K562 (cell line): ENCODE measurements at regions not wholly inside any gene's neighbourhood (a gene's known extent, or its start where the extent isn't known, plus 50 kb on each side); places are given as distances from the start of the nearest gene placed in this dataset.

ENCODE experiments used
- ATAC-seq: fragments of 200-7000 bp; cut with Tn5 transposase; 3 replicates; pipeline ENCODE4 v1.9.1; 2020; ENCODE audit warnings: moderate library complexity
- BruUV-seq: library from RNA; stranded (reverse); fragments of 400-500 nt; replicated peaks from 2 replicates; lab custom pipeline; 2021; lab: Mats Ljungman, UMichigan
- CTCF ChIA-PET: fragments of 300-600 bp; formaldehyde crosslinking; extraction: SDS; loops from one replicate; lab custom pipeline; 2021; ENCODE audit warnings: low intra/inter-chr PET ratio; lab: Yijun Ruan, JAX
- POLR2A ChIA-PET: fragments of 300-600, 350-650 bp; sonication (Branson Sonifier 250); formaldehyde crosslinking; extraction: SDS; loops from one replicate; lab custom pipeline; 2021; ENCODE audit warnings: antibody characterized with exemption, inconsistent platforms; lab: Yijun Ruan, JAX
- DNase-seq, 4 experiments: peaks; one replicate each; pipeline versions ENCODE4 v3.0.0 to v3.0.0-alpha.2; 2011 to 2018; ENCODE audit warnings: low spot score in 3 of 4, mixed read lengths in 3 of 4; ENCODE audit errors: extremely low read depth in 1 of 4
- FAIRE-seq: peaks from 2 replicates; lab custom pipeline; 2011; peaks lifted over from hg19 to GRCh38; lab: Jason Lieb, UNC
- H2AFZ ChIP-seq: 2 replicates; pipeline ENCODE4 v1.6.0; 2011; ENCODE audit warnings: low read depth, low read length, control low read depth, inconsistent platforms
- H3K27ac ChIP-seq: fragments of 200-600 bp; 3 replicates; pipeline ENCODE4 v1.8.0; 2011; ENCODE audit warnings: low read depth, mild to moderate bottlenecking, control low read depth, inconsistent platforms, low read length, moderate library complexity, mixed read lengths; ENCODE audit errors: extremely low read depth
- H3K27me3 ChIP-seq, 2 experiments: fragments of 300-600 bp in 1 of 2; 2 replicates in 1 of 2; 3 replicates in 1 of 2; pipeline versions ENCODE4 v1.6.0 to v1.8.0; 2011; ENCODE audit warnings: inconsistent platforms in 2 of 2, low read length in 2 of 2, mild to moderate bottlenecking in 1 of 2, mixed read lengths in 1 of 2, moderate library complexity in 1 of 2; ENCODE audit not compliant: control insufficient read depth in 2 of 2, insufficient read depth in 2 of 2
- H3K36me3 ChIP-seq: fragments of 300-600 bp; 3 replicates; pipeline ENCODE4 v1.8.0; 2011; ENCODE audit warnings: mild to moderate bottlenecking, low read length, inconsistent platforms; ENCODE audit not compliant: control insufficient read depth, insufficient read depth
- H3K4me1 ChIP-seq, 2 experiments: fragments of 200-600 bp in 1 of 2; replicated peaks in 1 of 2; 2 replicates in 1 of 2; 3 replicates in 1 of 2; pipeline versions ENCODE4 v1.5.1 to v1.8.0; 2011; ENCODE audit warnings: inconsistent platforms in 2 of 2, low read length in 2 of 2, mild to moderate bottlenecking in 1 of 2, mixed read lengths in 1 of 2, moderate library complexity in 1 of 2; ENCODE audit not compliant: control insufficient read depth in 2 of 2, insufficient read depth in 2 of 2
- H3K4me2 ChIP-seq: 2 replicates; pipeline ENCODE4 v1.6.1; 2011; ENCODE audit warnings: low read length, control low read depth, inconsistent platforms, mixed read lengths; ENCODE audit not compliant: insufficient read depth
- H3K4me3 ChIP-seq: fragments of 200-600 bp; sonication (generic), shearing (Covaris generic); 2 replicates; pipeline ENCODE4 v1.5.1; 2016; ENCODE audit warnings: control low read depth, inconsistent platforms
- H3K79me2 ChIP-seq: fragments of 200-600 bp; 3 replicates; pipeline ENCODE4 v1.8.0; 2011; ENCODE audit warnings: low read length, inconsistent platforms; ENCODE audit not compliant: control insufficient read depth, insufficient read depth
- H3K9ac ChIP-seq, 2 experiments: 2 replicates each; pipeline versions ENCODE4 v1.6.0 to v1.6.1; 2011; ENCODE audit warnings: low read depth in 2 of 2, low read length in 2 of 2, control low read depth in 1 of 2, inconsistent platforms in 1 of 2, mild to moderate bottlenecking in 1 of 2, mixed read lengths in 1 of 2; ENCODE audit not compliant: insufficient read depth in 1 of 2
- H3K9me1 ChIP-seq: one replicate; pipeline ENCODE4 v1.6.0; 2011; ENCODE audit warnings: inconsistent platforms, mild to moderate bottlenecking, low read length, moderate library complexity; ENCODE audit not compliant: control insufficient read depth, insufficient read depth
- H3K9me3 ChIP-seq: replicated peaks from 2 replicates; pipeline ENCODE4 v1.5.1; 2011; ENCODE audit warnings: low read depth, low read length, inconsistent platforms; ENCODE audit not compliant: control insufficient read depth, insufficient read depth
- H4K20me1 ChIP-seq: replicated peaks from 2 replicates; pipeline ENCODE4 v1.6.1; 2011; ENCODE audit warnings: low read length, inconsistent platforms, mixed read lengths; ENCODE audit not compliant: control insufficient read depth, insufficient read depth
- CBFA2T3 ChIP-seq: fragments of 450-650 bp; IDR thresholded peaks from 2 replicates; pipeline ENCODE4 v1.6.1; 2017
- E2F6 ChIP-seq, 2 experiments: IDR thresholded peaks; 2 replicates each; pipeline ENCODE4 v1.6.1; 2011; ENCODE audit warnings: borderline replicate concordance in 1 of 2, control low read depth in 1 of 2, low read depth in 1 of 2, low read length in 1 of 2, mild to moderate bottlenecking in 1 of 2, mixed read lengths in 1 of 2, moderate library complexity in 1 of 2; ENCODE audit not compliant: insufficient read depth in 1 of 2, insufficient read length in 1 of 2, poor library complexity in 1 of 2, severe bottlenecking in 1 of 2; ENCODE audit errors: extremely low read depth in 1 of 2
- HNRNPK ChIP-seq: fragments of 200-400 bp; formaldehyde crosslinking; IDR thresholded peaks from one replicate; pipeline ENCODE4 v1.6.1; 2018; ENCODE audit warnings: mild to moderate bottlenecking, low read depth, low read length; ENCODE audit not compliant: poor library complexity, severe bottlenecking
- MCM3 ChIP-seq: fragments of 450-650 bp; IDR thresholded peaks from 2 replicates; pipeline ENCODE4 v1.6.1; 2016
- PHB2 ChIP-seq: fragments of 450-650 bp; IDR thresholded peaks from 2 replicates; pipeline ENCODE4 v1.6.1; 2017; ENCODE audit warnings: low read depth
- POLR2A ChIP-seq: fragments of 450-650 bp; conservative IDR thresholded peaks from 2 replicates; pipeline ENCODE4 v1.6.1; 2016
- PRMT5 ChIP-seq: sonication (generic); formaldehyde crosslinking; IDR thresholded peaks from 2 replicates; pipeline ENCODE4 v1.5.0; 2020; ENCODE audit warnings: missing genetic modification reagents
- PTBP1 ChIP-seq: fragments of 200-400 bp; formaldehyde crosslinking; IDR thresholded peaks from 2 replicates; pipeline ENCODE4 v1.6.1; 2017; ENCODE audit warnings: low read depth, low read length
- SMARCE1 ChIP-seq: fragments of 450-650 bp; IDR thresholded peaks from 2 replicates; pipeline ENCODE4 v1.7.1; 2016; ENCODE audit warnings: mild to moderate bottlenecking
- STAG1 ChIP-seq: sonication (generic); formaldehyde crosslinking; IDR thresholded peaks from 2 replicates; pipeline ENCODE4 v1.5.0; 2020; ENCODE audit warnings: missing genetic modification reagents, borderline replicate concordance
- ZHX1 ChIP-seq: fragments of 150-350 bp; conservative IDR thresholded peaks from 2 replicates; pipeline ENCODE4 v1.6.1; 2014; ENCODE audit warnings: low read length
- ZNF24 ChIP-seq: fragments of 450-650 bp; IDR thresholded peaks from 2 replicates; pipeline ENCODE4 v1.6.1; 2016
- ZNF830 ChIP-seq: fragments of 250-450 bp; sonication (Bioruptor Pico); IDR thresholded peaks from 2 replicates; pipeline ENCODE4 v1.5.0; 2021; ENCODE audit warnings: mild to moderate bottlenecking
- WGBS: fragments of 100-300 bp; shearing (Covaris generic); methylation state at CpG from one replicate; pipeline ENCODE4 v1.1.6; 2016; ENCODE audit warnings: low coverage, mixed read lengths; ENCODE audit not compliant: insufficient coverage; ENCODE audit errors: missing lambda C conversion rate; 5-methylcytosine and 5-hydroxymethylcytosine counted together
- in situ Hi-C: fragments of 300-500 bp; cut with MboI; formaldehyde crosslinking; loops from 4 replicates; pipeline ENCODE4 v1.15.0; 2018; ENCODE audit warnings: inconsistent platforms, mixed read lengths
- intact Hi-C: fragments of 100-400 bp; cut with micrococcal nuclease; formaldehyde crosslinking; loops from 2 replicates; pipeline ENCODE4 v1.14.2; 2022
- TF ChIP-seq, protein P1 (sequence below): fragments of 250-450 bp; sonication (Bioruptor Pico); IDR thresholded peaks from 2 replicates; pipeline ENCODE4 v1.9.0; 2021; ENCODE audit warnings: mild to moderate bottlenecking
- TF ChIP-seq, protein P2 (sequence below): fragments of 200-800 bp; sonication (Bioruptor generic); IDR thresholded peaks from 2 replicates; pipeline ENCODE4 v1.6.1; 2017; ENCODE audit warnings: missing genetic modification characterization, missing compliant biosample characterization
- TF ChIP-seq, protein P3 (sequence below): fragments of 200-800 bp; sonication (Bioruptor generic); IDR thresholded peaks from 2 replicates; pipeline ENCODE4 v1.6.1; 2017; ENCODE audit warnings: missing genetic modification characterization, missing compliant biosample characterization
- TF ChIP-seq, protein P4 (sequence below): sonication (generic); formaldehyde crosslinking; IDR thresholded peaks from 2 replicates; pipeline ENCODE4 v1.8.1; 2023; ENCODE audit warnings: mild to moderate bottlenecking, missing genetic modification reagents, moderate library complexity

DNA sequence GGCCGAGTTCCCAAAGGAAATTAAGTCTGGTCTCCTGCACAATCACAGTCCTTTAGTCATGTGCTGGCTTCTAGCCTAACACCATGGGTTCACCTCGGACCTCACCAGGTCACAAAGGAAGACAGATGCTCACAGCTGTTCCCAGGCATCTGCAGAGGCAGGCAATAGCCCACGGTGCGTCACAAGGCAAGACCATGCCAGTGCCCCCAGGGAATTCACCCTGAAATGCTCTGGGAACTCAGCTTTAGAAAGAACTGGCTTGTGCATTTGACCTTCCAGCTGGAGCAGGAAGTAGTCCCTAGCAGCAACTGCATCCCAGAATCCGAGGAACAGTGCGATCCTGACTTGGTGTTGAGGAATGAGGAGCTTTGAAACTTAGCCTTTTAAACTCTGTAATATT, 96.8 kb upstream of the WASF3 start:
- no peak overlapping the region for H2AFZ ChIP-seq
- no peak overlapping the region for H3K9ac ChIP-seq
- no peaks in the 10 kb centered on the region for H3K36me3 ChIP-seq
- H3K27me3 ChIP-seq: peaks cover 0 to 15% of the 10 kb centered on the region in 2 experiments; a peak in 2 of 5 replicates
- no peak overlapping the region for H3K4me3 ChIP-seq
- in situ Hi-C loops (no loop called here), intact Hi-C loops (no loop called here)
- CTCF ChIA-PET: no interaction called here
- POLR2A ChIA-PET: interaction anchor here (0.8 to 1.1 kb wide), 2 partner anchors 282 to 308 kb away, joined by 3 read pairs; no protein-coding TSS in a partner anchor
- FAIRE-seq (no peak), ATAC-seq (no peak), DNase-seq (no peak)
- no peaks in the 10 kb centered on the region for H3K79me2 ChIP-seq
- H4K20me1 ChIP-seq: no peaks in the 10 kb centered on the region
- no TSS peak for BruUV-seq
- H3K4me2 ChIP-seq: no peak overlapping the region
- 0% methylated on average over 6 of the region's 6 CpGs for WGBS
- H3K27ac ChIP-seq: no peak overlapping the region
- no peaks in the 10 kb centered on the region for H3K9me3 ChIP-seq
- H3K9me1 ChIP-seq: no peaks in the 10 kb centered on the region
- H3K4me1 ChIP-seq: no peaks in the 10 kb centered on the region
- TF ChIP-seq E2F6 (IDR thresholded peaks at IDR 0.05; ENCODE audit: borderline replicate concordance in 1 of 2, extremely low read depth in 1 of 2, insufficient read depth in 1 of 2, insufficient read length in 1 of 2, low read depth in 1 of 2, low read length in 1 of 2, poor library complexity in 1 of 2, severe bottlenecking in 1 of 2) (no peak), CBFA2T3 (no peak), ZNF24 (no peak), ZNF830 (CRISPR knock-in tag) (no peak), SMARCE1 (no peak), PRMT5 (no peak), PTBP1 (no peak), HNRNPK (no peak), MCM3 (no peak), POLR2A (no peak), ZHX1 (no peak), STAG1 (CRISPR knock-in tag) (no peak), PHB2 (no peak)
- TF ChIP-seq, protein P1, sequence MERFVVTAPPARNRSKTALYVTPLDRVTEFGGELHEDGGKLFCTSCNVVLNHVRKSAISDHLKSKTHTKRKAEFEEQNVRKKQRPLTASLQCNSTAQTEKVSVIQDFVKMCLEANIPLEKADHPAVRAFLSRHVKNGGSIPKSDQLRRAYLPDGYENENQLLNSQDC (CRISPR knock-in tag): no peak
- TF ChIP-seq, protein P2, sequence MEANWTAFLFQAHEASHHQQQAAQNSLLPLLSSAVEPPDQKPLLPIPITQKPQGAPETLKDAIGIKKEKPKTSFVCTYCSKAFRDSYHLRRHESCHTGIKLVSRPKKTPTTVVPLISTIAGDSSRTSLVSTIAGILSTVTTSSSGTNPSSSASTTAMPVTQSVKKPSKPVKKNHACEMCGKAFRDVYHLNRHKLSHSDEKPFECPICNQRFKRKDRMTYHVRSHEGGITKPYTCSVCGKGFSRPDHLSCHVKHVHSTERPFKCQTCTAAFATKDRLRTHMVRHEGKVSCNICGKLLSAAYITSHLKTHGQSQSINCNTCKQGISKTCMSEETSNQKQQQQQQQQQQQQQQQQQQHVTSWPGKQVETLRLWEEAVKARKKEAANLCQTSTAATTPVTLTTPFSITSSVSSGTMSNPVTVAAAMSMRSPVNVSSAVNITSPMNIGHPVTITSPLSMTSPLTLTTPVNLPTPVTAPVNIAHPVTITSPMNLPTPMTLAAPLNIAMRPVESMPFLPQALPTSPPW: no peak
- TF ChIP-seq, protein P3, sequence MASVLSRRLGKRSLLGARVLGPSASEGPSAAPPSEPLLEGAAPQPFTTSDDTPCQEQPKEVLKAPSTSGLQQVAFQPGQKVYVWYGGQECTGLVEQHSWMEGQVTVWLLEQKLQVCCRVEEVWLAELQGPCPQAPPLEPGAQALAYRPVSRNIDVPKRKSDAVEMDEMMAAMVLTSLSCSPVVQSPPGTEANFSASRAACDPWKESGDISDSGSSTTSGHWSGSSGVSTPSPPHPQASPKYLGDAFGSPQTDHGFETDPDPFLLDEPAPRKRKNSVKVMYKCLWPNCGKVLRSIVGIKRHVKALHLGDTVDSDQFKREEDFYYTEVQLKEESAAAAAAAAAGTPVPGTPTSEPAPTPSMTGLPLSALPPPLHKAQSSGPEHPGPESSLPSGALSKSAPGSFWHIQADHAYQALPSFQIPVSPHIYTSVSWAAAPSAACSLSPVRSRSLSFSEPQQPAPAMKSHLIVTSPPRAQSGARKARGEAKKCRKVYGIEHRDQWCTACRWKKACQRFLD (CRISPR knock-in tag): no peak
- TF ChIP-seq, protein P4, sequence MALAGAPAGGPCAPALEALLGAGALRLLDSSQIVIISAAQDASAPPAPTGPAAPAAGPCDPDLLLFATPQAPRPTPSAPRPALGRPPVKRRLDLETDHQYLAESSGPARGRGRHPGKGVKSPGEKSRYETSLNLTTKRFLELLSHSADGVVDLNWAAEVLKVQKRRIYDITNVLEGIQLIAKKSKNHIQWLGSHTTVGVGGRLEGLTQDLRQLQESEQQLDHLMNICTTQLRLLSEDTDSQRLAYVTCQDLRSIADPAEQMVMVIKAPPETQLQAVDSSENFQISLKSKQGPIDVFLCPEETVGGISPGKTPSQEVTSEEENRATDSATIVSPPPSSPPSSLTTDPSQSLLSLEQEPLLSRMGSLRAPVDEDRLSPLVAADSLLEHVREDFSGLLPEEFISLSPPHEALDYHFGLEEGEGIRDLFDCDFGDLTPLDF (CRISPR knock-in tag): no peak
